PC-9 (cell line): ENCODE measurements at regions not wholly inside any gene's neighbourhood (a gene's known extent, or its start where the extent isn't known, plus 50 kb on each side); places are given as distances from the start of the nearest gene placed in this dataset.

Source experiments
- BruUV-seq: library from RNA; stranded (reverse); fragments of 400-500 nt; replicated peaks from 2 replicates; lab custom pipeline; 2021; lab: Mats Ljungman, UMichigan
- CTCF ChIA-PET: fragments of 300-600 bp; sonication (Branson Sonifier 250); formaldehyde crosslinking; loops from one replicate; lab custom pipeline; 2022; ENCODE audit warnings: antibody characterized with exemption; lab: Charles Lee
- POLR2A ChIA-PET: fragments of 300-600 bp; sonication (Branson Sonifier 250); formaldehyde crosslinking; loops from one replicate; lab custom pipeline; 2022; ENCODE audit warnings: antibody characterized with exemption; ENCODE audit not compliant: unreplicated experiment; lab: Charles Lee
- DNase-seq, 2 experiments: peaks; one replicate each; pipeline versions ENCODE4 v3.0.0 to v3.0.0-alpha.2; 2015 to 2022; ENCODE audit warnings: mixed read lengths in 1 of 2
- H2AFZ ChIP-seq: fragments of 200-600 bp; sonication (generic); 2 replicates; pipeline ENCODE4 v1.8.1; 2017; ENCODE audit warnings: antibody characterized with exemption
- H3F3A ChIP-seq: fragments of 200-600 bp; sonication (generic); 2 replicates; pipeline ENCODE4 v1.8.1; 2017; ENCODE audit warnings: antibody characterized with exemption, mild to moderate bottlenecking, low read depth; ENCODE audit not compliant: insufficient read depth
- H3K27ac ChIP-seq: fragments of 200-600 bp; sonication (generic); 2 replicates; pipeline ENCODE4 v1.6.1; 2016; ENCODE audit warnings: mixed run types
- H3K27me3 ChIP-seq: fragments of 200-600 bp; sonication (generic); 2 replicates; pipeline ENCODE4 v1.6.1; 2016; ENCODE audit warnings: low read depth, mixed run types; ENCODE audit not compliant: insufficient read depth
- H3K36me3 ChIP-seq: fragments of 200-600 bp; sonication (generic); 2 replicates; pipeline ENCODE4 v1.6.1; 2016; ENCODE audit warnings: low read depth, mixed run types
- H3K4me1 ChIP-seq: fragments of 200-600 bp; sonication (generic); replicated peaks from 2 replicates; pipeline ENCODE4 v1.6.1; 2016; ENCODE audit warnings: mixed run types; ENCODE audit not compliant: insufficient read depth
- H3K4me2 ChIP-seq: fragments of 200-600 bp; sonication (generic); 2 replicates; pipeline ENCODE4 v1.6.1; 2017; ENCODE audit warnings: mixed run types
- H3K4me3 ChIP-seq: fragments of 200-600 bp; sonication (generic); 2 replicates; pipeline ENCODE4 v1.6.1; 2016; ENCODE audit warnings: mixed run types
- H3K79me2 ChIP-seq: fragments of 200-600 bp; sonication (generic); 2 replicates; pipeline ENCODE4 v1.6.1; 2017; ENCODE audit warnings: low read depth, mixed run types
- H3K9me2 ChIP-seq: fragments of 200-600 bp; sonication (generic); 2 replicates; pipeline ENCODE4 v1.8.1; 2017; ENCODE audit warnings: mild to moderate bottlenecking; ENCODE audit not compliant: insufficient read depth
- H3K9me3 ChIP-seq: fragments of 200-600 bp; sonication (generic); 2 replicates; pipeline ENCODE4 v1.8.1; 2016; ENCODE audit warnings: low read depth; ENCODE audit not compliant: insufficient read depth
- H4K20me1 ChIP-seq: fragments of 200-600 bp; sonication (generic); 2 replicates; pipeline ENCODE4 v1.8.1; 2017; ENCODE audit not compliant: insufficient read depth
- CTCF ChIP-seq: fragments of 200-600 bp; sonication (generic); conservative IDR thresholded peaks from 2 replicates; pipeline ENCODE4 v1.6.1; 2017; ENCODE audit warnings: mixed run types, antibody characterized with exemption, mild to moderate bottlenecking, moderate library complexity
- EZH2 ChIP-seq: fragments of 200-600 bp; sonication (generic); IDR thresholded peaks from 2 replicates; pipeline ENCODE4 v1.8.0; 2017; ENCODE audit warnings: antibody characterized with exemption, low read depth
- intact Hi-C: fragments of 100-400 bp; cut with micrococcal nuclease; formaldehyde crosslinking; loops from one replicate; pipeline ENCODE4 v1.10.0; 2022; ENCODE audit not compliant: unreplicated experiment

DNA sequence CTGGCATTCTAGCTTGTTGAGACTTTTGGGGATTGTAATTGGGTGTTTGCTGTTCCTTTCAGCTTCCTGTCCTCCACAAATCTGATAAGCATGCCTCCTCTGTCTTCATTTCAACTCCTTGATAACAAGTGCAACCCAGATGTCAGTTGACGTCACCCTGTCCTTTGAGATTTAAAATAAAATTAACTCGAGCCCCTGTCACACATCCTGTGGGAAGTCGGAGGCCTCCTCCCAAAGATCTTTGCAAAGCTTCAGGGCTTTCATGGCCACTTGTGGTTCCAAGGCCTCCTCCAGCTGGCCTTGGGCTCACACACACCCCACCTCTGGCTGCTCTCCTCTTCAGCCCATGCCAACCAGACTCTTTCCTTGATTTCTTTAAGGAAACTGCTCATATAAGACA, 69.9 kb upstream of the ITGA6 start:
- no peaks in the 10 kb centered on the region for H3K9me3 ChIP-seq
- H3K4me2 ChIP-seq = no peak overlapping the region
- H3K4me1 ChIP-seq = no peaks in the 10 kb centered on the region
- no peak overlapping the region for H3K4me3 ChIP-seq
- H3F3A ChIP-seq = peaks cover 3% of the 10 kb centered on the region
- H3K36me3 ChIP-seq = no peaks in the 10 kb centered on the region
- DNase-seq = no peak
- no TSS peak for BruUV-seq
- CTCF ChIA-PET = no interaction called here
- H3K27ac ChIP-seq = no peak overlapping the region
- no peaks in the 10 kb centered on the region for H3K9me2 ChIP-seq
- TF ChIP-seq EZH2 (no peak), CTCF (no peak)
- no peak overlapping the region for H2AFZ ChIP-seq
- H4K20me1 ChIP-seq = no peaks in the 10 kb centered on the region
- POLR2A ChIA-PET = no interaction called here
- no peaks in the 10 kb centered on the region for H3K27me3 ChIP-seq
- intact Hi-C loops = no loop called here
- H3K79me2 ChIP-seq = no peaks in the 10 kb centered on the region

DNA sequence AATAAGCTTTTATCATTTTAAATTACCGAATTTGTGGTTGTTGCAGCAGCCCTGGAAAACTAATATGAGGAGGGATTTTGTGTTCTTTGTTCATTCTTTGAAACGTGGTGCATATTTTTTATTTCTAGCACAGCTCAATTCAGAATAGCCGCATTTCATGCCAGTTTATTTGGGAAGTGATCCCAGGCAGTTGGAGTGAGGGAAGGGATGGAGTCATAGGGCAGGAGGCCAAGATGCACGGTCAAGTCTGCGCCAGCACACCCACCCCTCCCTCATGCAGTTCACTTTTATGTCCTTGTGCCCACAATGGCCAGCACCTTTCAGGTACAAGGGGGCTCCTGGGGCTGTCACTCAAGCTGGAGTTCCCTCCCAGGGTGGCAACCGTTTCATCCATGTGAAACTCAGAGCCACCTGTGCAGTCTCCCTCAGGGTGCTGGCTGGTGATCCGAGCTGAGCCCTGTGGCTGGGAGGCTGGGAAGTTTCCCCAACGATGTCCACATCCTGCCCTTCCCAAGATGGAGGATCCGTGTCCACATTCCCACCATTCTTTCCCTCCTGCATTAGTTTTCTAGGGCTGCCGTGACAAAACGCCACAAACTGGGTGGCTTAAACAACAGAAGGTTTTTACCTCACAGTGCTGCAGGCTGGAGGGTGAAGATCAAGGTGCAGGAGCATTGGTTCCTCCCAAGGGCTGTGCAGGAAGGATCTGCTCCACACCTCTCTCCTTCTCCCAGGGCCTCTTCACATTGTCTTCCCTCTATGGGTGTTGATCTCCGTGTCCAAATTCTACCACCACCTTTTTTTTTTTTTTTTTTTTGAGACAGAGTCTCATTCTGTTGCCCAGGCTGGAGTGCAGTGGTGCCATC, 68.5 kb upstream of the ITGA6 start:
- ChIA-PET POLR2A (no interaction called here), CTCF (no interaction called here)
- Histone ChIP-seq H3K9me2 (no peaks in the 10 kb centered on the region), H3K9me3 (no peaks in the 10 kb centered on the region), H4K20me1 (no peaks in the 10 kb centered on the region), H3K27me3 (no peaks in the 10 kb centered on the region), H3K4me2 (no peak overlapping the region), H3K79me2 (no peaks in the 10 kb centered on the region), H3K4me1 (no peaks in the 10 kb centered on the region), H3K4me3 (no peak overlapping the region), H2AFZ (no peak overlapping the region), H3F3A (peaks cover 3% of the 10 kb centered on the region; the same call in 1 of the 2 replicates), H3K27ac (no peak overlapping the region), H3K36me3 (no peaks in the 10 kb centered on the region)
- DNase-seq = peak in 1 of 2 experiments; percentile 6
- no peak for TF ChIP-seq CTCF
- no peak for TF ChIP-seq EZH2
- BruUV-seq = no TSS peak
- intact Hi-C loops = no loop called here

DNA sequence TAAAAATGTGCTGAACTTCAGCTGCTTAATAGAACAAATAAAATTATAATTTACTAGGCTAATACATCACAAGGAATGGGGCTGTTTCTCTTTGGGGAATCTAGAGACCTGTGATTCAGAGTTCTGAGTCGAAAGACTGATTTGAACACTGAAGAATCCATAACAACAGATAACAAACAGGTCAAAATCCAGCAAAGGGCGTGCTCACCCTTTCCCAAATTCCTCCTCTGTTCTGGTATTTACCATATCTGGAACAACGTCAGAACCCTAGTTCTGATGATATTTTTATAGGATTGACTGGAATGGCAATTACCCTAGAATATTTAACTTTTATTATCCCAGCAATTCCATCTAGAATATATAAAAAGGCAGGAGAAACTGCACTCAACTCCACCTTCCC, 66.0 kb upstream of the ITGA6 start:
- H3K9me2 ChIP-seq = no peaks in the 10 kb centered on the region; the same call in 1 of the 2 replicates
- no peak overlapping the region for H3K4me2 ChIP-seq
- TF ChIP-seq CTCF (no peak), EZH2 (no peak)
- H4K20me1 ChIP-seq = no peaks in the 10 kb centered on the region
- H3K4me1 ChIP-seq = no peaks in the 10 kb centered on the region
- H3K36me3 ChIP-seq = no peaks in the 10 kb centered on the region
- H2AFZ ChIP-seq = no peak overlapping the region
- H3F3A ChIP-seq = peaks cover 3% of the 10 kb centered on the region; the same call in 1 of the 2 replicates
- H3K9me3 ChIP-seq = no peaks in the 10 kb centered on the region
- intact Hi-C loops = no loop called here
- DNase-seq = no peak
- BruUV-seq = no TSS peak
- no peaks in the 10 kb centered on the region for H3K27me3 ChIP-seq
- ChIA-PET POLR2A (no interaction called here), CTCF (no interaction called here)
- no peak overlapping the region for H3K4me3 ChIP-seq
- H3K79me2 ChIP-seq = no peaks in the 10 kb centered on the region
- no peak overlapping the region for H3K27ac ChIP-seq
